ENCODE measurements at regions not wholly inside any gene's neighbourhood (a gene's known extent, or its start where the extent isn't known, plus 50 kb on each side); places are given as distances from the start of the nearest gene placed in this dataset.
"Not testable (repeated sequence)": the region's sequence is repeated elsewhere in the genome, so short reads cannot be mapped to it uniquely, and the experiment has no call there.

DNA sequence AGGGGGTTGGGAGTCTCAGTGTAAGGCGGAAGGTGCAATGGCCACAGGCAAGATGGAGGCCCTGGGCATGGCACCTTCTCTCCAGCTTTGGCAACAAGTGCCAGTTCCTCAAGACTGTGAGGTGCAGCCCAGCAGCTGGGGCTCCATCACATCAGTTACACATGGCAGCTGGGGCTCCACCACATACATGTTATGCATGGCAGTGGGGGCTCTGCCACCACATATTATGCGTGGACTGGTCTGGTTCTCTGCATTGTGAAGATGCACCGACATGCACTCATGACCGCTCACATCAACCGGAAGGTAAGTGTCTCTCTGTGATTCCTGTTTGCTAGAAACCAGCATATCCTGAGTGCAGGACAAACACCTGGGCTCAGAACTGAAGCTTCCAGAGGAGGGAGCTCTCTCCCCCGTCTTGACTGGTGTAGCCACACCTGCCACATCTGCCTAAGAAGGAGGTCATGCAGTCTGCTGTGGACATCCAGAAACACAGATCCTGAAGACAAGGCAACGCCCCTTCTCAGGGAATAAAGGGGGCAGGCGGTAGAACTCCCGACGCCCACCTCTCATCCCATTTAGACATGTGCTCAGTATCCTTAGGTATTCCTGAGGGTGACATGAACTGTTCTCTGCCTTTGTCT is 104.1 kb upstream of the TMPRSS2 start:
- no peak for DNase-seq

GRCh38 chr21:41611441-41611840 is 103.5 kb upstream of the TMPRSS2 start:
- no peak for DNase-seq

GRCh38 chr21:41610840-41611115 is 102.8 kb upstream of the TMPRSS2 start:
- DNase-seq, result not testable (repeated sequence)

DNA sequence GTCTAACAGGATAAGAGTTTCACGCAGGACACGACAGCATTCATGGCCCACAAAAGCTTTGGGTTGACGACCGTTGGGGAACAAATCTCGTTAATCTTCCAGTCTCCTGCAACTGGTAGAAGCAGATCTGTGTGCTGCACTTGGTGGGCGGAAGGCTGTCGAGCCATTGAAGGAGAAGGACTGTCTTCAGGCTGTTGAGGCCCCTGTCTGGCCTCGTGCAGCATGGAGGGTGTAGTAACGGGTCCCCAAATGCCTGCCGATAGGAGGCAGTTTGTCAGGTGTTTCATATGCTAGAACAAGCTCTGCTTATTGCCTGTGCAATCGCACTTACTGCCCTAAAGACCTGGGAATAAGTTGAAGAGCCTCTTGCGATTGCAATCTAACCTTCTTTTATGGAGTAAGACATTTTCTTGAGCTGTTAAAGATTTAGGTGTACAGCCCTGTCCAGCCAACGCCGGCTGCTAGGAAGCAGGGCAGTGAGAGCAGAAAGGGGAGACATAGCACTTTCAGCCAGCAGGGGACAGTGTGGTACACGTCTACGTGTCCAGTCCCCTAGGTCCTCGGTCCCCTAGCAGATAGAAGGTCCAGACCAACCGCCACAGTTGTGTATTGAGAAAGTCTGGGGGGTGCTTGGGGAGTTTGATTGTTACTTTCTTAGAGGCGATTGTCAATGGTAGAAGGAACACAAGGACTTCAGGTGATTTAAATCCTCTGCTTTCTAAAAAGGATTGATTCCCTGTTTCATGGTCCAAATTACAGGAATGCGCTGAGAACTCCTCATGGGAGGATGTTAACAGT is 102.3 kb upstream of the TMPRSS2 start:
- DNase-seq, result peak in 22 of 51 donors; percentile 1 to 61 (median 10)

DNA sequence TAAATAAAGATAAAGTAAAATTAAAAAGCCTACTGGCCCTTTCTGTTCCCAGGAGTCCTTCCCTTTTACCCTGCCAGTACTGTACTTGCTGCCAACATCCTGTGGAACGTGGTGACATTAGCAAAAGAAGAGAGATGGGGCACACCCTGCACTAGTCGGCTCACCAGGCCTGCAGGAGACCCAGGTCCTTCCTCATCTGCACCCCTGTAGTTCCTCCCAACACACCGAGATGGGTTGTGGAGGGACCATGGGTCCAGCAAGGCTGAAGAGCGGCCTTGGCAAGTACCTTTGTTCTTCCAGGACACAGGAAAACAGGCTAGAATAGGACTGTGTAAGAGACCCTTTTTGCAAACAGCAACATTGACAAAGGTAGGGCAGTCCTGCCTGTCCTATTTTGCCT is 98.7 kb upstream of the TMPRSS2 start:
- no peak for DNase-seq

GRCh38 chr21:41605934-41606285 is 98.0 kb upstream of the TMPRSS2 start:
- no peak for DNase-seq

DNA sequence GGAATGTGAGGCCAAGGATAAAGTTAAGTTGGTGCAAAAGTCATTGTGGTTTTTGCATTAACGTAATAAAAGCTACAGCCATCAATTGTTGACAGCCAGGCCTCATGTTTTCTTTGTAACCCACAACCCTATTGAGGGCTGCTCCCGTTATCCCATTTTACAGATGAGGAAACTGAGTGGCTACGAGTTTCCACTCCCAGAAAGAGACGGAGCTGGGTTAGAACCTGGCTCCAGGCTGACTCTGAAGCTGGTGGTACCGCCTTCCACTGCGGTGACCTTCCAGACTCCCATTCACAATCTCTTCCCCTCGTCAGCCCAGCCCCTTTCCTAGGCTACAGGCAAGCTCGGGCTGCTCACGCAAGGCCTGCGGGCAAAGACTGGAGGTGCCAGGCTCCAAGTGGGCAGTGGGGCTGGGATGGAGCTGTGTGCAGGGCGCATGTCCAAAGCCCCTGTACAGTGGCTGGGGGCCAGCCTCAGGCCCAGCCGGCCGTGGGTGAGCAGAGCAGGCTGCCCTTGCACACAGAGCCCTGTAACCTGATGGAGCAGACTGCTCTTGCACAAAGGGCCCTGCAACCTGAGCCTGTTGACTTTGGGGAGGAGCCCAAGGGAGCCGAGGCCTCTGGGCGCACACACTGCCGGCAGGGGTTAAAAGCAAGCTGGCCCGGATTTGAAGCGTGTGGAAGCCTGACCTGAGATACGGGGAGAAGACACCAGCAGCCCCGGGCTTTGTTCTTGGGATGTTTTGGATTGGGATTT is 97.4 kb upstream of the TMPRSS2 start:
- no peak for DNase-seq

- DNase-seq, result no peak
These were observed 96.7 kb upstream of the TMPRSS2 start for GRCh38 chr21:41604583-41605041.

DNA sequence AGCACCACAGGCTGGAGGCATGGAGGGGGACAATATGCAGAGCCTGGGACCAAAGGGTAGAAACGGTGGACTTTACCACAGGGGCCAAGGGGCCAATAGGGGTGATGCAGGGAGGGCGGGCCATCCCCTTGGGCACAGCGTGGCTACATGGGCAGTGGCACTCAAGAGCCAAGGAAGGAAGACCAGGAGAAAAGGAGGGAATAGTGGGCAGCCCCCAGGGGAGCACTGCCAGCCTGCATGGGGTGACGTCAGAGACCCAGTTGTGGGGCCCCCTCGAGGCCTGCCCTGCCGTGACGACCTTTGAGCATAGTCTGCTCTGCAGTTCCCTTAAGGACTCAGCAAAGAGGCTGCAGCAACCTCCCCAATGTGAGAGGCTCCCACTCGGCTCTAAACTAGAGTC is 95.5 kb upstream of the TMPRSS2 start:
- no peak for DNase-seq

GRCh38 chr21:41602531-41602930 is 94.6 kb upstream of the TMPRSS2 start:
- no peak for DNase-seq

DNA sequence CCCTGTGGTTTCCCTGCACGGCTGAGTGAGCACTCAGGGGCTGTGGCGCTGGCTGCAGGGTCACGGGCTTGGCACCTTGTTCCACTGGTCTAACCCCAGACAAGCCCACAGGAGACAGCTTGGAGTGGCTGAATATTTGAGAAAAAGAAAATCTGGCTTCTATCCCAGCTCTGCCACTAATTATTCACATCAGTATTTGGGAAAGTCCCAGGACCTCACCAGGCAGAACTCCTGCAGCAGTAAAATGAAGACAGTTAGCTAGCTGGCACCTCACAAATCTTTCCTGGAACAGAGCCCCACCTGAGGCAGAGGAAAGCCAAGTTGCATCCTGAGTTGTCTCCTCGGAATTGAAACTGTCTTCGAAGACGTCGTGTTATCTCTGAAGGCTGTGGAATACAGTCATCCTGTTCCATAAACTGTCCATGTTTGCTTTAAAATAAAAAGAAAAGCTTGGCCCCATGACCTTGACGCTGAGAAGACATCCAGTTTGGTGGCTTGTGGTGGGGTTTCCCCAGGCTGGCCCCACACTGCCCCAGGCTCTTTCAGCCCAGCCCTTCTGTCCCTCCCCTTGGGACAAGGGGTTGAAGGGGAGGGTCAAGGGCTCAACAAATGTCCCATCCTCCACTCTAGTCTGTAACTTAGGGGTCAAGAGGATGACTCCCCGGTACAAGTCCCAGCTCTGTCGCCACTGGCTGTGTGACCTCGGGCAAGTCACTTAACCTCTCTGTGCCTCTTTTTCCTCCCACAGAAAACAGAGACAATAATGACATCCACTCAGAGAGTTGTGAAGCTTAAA is 93.8 kb upstream of the TMPRSS2 start:
- no peak for DNase-seq

- DNase-seq, result no peak
These were observed 93.1 kb upstream of the TMPRSS2 start for GRCh38 chr21:41600961-41601572.

DNA sequence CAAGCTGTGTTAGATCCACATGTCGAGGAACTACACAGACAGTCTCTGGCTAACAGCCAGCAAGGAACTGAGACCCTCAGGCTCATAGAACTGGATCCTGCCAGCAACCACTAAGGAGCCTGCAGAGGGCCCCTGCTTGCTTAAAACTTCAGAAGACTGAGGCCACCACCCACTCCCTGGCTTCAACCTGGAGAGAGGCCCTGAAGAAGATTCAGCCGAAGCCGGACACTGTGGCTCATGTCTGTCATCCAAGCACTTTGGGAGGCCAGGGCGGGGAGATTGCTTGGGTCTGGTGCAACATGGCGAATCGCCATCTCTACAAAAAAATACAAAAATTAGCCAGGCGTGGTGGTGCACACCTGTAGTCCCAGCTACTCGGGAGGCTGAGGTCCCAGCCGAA is 92.6 kb upstream of the TMPRSS2 start:
- DNase-seq, result no peak

DNA sequence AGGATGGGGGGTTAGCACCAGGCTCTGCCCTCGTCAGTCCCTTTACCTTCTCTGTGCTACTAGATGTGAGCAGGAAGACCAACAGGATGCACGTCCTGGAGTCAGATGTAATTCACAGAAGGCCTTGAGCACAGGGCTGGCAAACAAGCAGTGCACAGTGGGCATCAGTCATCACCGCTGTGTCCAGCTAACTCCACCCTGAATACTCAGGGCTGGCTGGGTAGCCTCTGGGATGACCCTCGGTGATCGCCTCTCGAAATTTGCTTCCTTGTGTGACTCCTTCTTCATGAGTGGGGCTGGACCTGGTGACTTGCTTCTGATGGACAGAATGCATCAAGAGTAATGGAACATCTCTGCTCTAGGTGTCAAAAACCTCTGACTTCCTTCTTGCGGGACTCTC is 92.2 kb upstream of the TMPRSS2 start:
- DNase-seq, result no peak

DNA sequence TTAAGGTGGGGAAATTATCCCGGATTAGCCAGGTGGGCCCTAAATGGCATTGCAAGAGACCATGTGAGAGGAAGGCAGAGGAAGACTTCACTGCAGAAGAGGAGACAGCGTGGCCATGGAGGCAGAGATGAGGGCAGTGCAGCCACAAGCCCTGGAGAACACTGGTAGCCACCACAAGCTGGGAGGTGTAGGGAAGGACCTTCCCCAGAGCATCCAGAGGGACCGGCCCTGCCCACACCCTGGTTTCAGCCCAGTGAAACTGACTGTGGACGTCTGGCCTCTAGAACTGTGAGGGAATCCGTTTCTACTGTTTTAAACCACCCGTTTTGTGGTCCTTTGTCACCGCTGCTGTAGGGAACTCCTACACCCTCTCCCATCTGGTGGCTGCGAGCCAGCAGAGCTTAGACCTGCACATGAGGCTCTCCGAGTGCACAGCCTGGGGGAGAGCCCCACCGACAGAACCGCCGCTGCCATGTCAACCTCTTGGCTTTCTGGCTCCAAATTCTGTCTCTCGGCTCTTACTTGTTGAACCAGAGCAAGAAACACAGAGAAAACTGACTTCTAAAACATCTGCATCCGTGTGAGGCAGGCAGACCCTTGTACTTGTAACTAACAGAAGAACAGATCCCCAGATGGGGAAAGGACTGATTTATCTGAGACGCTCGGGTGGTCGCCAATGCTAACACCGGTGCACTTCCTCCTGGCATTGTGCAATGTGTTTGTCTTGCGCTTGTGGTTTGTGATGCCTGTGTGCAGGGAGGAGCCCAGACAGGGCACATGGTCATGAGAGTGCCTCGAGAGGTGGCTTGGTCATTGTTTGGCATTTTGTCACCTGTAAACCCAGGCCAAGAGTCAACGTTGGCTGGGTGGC is 90.8 kb upstream of the TMPRSS2 start:
- DNase-seq, result no peak

DNA sequence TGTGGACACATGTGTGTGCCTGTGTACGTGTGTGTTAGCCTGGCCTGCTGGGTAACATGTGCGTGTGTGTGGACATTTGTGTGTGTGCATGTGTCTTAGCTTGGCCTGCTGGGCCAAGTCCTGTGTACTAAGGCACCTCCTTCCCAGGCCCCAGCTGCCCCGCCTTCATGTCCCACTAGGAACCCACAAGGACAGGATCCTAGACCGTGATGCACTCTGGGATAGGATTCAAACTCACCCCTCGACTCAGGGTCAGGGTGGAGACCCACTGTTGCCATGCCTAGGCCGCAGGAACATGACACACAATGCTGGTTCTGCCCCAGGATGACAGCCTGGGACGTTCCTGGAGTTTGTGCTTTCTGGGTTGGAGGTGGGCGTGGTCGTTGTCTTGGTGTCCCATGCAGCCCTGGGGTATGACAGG is 89.9 kb upstream of the TMPRSS2 start:
- DNase-seq, result no peak

DNA sequence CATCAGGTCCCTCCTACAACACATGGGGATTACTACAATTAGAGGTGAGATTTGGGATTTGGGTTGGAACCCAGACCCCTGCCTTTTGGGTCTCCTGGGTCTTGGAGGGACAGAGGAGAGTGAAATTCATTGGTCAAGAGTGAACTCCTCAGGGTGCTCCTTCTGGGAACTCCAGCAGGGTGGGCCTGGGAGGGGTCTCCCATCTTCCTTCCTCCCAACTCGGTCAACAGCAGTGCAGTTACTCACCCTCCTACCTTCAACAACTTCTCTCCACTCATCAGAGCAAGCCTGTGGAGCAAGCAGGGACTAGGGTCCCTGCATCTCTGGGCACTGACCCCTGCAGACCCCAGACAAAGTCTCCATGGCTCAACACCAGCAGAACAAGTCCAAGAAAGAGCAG is 89.3 kb upstream of the TMPRSS2 start:
- no peak for DNase-seq

GRCh38 chr21:41596241-41596925 is 88.4 kb upstream of the TMPRSS2 start:
- no peak for DNase-seq

DNA sequence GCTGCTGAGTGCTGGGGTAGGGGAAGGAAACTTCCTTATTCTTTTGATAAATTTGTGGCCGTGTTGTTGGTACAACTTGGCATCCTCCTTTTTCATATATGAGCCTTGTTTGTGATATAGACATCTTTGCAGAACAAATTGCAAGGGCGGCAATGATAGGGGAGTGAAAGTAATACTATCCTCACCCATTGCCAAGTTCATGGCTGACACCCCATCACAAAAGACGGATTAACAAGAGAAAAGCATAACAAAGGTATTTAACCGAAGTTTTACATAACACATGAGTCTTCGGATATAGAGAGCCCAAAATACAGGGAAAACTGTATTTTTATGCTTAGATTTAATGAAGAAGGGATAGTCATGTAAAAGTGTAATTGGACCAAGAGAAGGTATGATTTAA is 86.3 kb upstream of the TMPRSS2 start:
- no peak for DNase-seq

DNA sequence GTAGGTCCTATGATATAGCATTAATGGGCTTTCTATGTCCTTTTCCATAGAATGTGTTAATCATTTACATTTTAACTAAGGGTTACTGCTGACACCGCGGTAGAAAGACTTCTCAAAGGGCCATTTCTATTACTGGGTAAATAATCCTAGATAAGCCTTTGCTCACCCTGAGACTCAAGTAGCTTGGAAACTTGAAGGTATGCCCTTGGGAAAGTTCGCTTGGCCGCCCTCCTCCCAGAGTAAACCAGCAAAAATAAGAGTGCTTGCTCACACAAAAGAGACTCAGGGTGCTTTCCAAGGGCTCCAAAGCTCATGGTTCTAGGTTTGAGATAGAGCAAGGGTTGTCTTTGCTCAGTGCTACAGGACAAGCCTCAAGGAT is 85.8 kb upstream of the TMPRSS2 start:
- no peak for DNase-seq
